Hematopoietic multipotent progenitor cell treated with erythropoietin and hydrocortisone succinate and interleukin-3 and kit ligand, for 6 days (in vitro differentiated cells): ENCODE measurements at regions not wholly inside any gene's neighbourhood (a gene's known extent, or its start where the extent isn't known, plus 50 kb on each side); places are given as distances from the start of the nearest gene placed in this dataset.

Source experiments
- DNase-seq: peaks from one replicate; pipeline ENCODE4 v3.0.0-alpha.2; 2015

GRCh38 chr16:65876624-65877023 is 489.9 kb upstream of the CDH5 start:
- no peak for DNase-seq

DNA sequence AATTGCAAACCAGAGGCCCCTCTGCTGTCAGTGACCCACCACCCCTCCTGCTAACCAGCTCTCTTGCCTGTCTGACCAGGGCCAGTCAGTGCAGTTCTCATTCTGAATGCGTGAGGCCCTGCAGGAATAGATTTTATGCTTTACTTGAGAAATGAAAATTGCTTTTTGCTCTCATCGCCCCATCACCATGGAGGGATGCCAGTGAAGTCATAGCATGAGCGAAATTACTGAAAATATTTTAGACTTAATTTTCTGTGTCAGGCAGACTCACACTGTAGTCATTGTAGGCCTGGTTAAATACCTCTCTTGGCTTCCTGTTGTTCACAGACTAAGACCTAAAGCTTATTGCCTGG is 490.5 kb upstream of the CDH5 start:
- no peak for DNase-seq

GRCh38 chr16:65875381-65876055 is 491.0 kb upstream of the CDH5 start:
- DNase-seq = no peak

DNA sequence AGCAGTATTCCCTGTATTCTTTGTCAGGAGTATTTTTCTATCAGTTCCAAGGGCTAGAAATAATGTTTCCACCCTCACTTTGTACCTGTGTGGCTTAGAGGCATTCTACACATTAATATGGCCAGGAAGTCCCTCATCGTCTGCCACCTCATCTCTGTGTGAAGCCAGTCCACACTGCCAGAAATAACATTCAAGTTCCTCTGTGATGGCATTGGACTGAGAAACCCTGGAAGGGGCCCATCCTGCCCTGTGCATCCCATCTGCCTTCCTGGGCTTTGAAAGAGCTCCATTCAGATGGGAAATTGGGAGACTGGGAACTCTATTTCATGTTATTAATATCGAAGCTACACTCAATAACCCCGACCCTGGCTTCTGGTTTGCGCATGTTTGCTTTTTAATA is 497.2 kb upstream of the CDH5 start:
- no peak for DNase-seq

DNA sequence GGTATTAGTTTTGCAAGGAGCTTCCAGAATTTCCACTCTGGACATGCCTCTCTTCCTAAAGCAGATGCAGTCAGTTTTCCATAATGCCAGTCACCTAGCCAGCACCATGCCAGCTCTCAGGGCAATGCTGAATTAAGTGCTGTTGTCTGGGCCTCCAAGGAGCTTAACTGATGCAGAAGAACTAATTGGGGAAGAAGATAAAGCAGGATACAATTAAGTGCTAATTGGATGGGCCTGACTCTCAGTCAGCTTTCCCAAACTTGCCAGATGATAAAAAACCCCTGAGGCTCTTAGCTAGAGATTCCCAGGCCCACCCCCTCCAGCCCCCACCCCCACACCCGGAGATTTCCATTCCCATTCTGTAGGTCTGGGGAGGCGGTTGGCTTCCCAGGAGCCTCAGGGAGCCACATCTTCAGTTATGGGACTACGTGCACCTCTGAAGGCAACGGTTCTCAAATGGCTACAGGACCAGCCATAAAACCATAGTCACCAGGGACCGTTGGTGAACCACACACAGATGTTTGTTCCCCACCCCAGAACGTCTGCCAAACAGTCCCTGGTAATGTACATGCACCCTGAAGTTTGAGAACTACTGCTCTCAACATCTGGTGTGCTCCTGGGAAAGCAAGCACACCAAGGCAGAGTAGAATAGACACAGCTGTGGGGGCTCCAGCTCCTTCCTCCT is 499.1 kb upstream of the CDH5 start:
- no peak for DNase-seq

DNA sequence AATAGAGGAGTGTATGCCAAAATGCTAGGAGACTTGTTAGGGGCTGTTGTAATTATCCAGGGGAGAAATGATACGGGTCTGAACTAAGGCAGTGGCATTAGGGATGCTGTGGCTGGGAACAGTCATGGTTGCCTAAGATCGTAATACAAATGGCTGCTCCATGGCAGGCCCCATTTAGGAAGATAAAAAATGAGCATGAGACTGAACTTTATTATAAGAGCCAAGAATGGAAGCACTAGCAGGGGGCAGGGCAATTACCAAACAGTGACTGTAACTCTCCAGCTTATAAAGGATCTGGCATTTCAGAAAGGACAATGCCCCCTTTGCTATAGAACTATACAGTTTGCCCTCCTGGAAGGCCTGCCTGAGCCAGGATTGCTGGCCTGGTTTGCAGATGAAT is 503.3 kb upstream of the CDH5 start:
- no peak for DNase-seq

DNA sequence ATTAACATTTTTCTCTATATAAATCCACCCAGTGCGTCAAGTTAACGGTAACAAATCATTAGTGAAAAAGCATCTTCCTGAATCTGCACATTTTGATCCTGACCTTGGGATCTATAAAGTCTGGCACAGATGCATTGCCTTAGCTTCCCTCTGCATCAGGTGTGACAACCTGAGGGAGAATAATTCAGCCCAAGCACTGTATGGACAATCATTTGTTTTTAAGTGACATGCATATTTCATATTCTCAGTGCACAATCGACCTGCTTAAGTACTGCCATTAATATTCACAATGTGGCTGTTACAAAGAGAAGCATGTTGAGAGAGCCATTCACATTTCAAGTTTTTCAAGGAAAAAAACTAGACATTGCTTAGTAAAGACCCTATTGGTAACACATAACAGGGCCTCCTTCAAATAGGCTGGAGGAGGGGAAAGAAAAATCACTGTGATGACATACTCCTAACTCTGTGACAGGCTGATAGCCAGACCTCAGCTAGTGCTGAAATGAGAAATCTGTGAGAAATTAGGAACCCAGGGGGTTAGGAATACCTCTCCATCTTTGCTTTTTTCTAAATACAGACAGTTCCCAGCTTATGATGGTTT is 505.3 kb upstream of the CDH5 start:
- DNase-seq = no peak

DNA sequence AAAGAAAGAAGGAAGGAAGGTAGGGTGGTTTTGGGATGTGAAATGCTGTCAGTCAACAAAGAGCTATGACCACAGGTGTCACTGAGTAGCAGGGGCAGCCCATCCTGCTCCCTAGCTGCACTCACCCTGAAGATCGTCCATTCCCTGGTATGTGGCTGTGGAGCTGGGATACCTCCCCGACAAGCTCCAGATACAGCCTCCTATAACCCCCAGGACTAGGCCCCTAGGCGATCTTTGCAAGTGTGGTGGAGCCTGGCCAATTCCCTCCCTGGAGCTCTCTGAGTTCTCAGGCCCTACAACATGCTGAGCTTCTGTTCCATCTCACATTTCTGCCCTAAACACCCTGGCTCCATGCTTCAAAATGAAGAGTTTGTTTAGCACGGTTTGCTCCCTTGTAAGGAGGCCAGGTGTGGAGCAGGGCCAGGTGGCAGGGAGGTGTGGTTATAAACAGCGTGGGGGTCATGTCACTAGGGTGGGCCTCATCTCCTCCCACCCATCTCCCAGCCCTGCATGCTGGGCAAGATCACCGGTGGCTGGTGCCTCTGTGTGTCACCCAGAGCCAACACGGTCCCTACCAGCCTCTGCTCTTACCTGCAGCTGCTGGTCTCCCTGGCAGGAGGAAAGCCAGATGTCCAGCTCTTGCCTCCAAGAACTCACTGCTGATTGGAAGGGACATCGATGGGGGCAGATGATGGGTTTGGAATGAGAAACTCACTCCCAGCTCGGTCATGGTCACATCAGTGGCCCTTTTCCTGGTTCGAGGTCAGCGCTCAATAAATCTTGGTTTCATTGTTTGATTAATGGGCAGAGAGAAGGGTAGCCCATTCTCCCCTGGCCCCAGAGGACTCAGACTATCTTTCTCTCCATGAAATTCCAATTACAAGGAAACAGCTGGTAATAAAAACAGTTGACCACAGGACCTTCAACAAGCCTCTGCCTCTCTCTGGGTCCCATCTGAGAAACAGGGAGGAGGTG is 511.0 kb upstream of the CDH5 start:
- DNase-seq = no peak

GRCh38 chr16:65846210-65846602 is 520.3 kb upstream of the CDH5 start:
- no peak for DNase-seq

DNA sequence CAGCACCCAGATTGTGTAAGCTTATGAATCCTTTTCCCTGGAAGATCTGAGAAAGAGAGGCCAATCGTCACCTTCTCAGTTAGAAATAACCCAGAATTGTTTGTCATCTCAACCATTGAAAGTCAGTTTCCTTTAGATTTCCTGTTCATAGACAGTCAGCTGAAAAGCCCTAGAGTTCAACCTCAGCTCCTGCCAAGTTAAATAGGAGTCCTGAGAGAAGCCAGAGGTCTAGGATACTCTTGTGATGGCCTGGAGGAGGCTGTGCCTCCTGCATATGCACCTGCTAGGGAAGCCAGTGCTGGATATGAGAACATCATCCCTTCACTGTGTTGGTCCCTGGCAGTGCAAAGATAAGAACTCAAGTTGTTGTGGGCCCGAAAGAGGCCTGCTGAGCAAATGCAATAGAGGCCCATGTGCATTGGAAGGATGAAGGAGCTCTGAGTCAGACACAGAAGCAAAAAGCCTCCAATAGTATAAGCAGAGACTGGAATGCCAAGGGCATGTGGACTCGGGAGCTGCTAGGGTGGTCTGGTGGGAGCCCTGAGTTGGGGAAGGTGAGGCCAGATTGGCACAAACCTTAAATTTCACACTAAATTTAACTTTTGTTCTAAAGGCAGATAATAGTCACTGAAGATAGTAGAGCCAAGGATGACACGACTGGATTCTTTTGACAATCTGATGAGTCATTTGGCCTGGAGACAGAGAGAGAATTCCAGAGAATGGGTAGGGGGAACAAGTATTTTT is 520.9 kb upstream of the CDH5 start:
- no peak for DNase-seq

DNA sequence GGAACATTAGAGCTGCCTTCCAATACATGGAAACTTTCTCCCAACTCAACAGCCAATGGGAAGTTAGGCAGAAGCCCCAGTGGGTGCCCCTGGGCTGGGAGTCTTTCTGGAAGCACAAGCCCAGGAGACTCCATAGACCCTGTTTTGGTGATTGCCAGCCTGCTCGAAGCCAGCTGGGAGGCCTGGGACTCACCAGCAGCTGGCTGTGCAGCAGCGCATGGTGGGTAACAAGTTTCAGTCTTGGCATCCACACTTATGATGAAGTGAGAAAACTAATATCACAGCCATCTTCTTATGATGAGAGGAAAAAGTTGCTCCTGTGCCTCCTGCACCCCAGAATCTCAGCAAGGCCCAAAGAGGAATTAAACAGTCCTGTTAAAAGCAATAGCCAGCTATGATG is 522.5 kb upstream of the CDH5 start:
- DNase-seq = no peak

DNA sequence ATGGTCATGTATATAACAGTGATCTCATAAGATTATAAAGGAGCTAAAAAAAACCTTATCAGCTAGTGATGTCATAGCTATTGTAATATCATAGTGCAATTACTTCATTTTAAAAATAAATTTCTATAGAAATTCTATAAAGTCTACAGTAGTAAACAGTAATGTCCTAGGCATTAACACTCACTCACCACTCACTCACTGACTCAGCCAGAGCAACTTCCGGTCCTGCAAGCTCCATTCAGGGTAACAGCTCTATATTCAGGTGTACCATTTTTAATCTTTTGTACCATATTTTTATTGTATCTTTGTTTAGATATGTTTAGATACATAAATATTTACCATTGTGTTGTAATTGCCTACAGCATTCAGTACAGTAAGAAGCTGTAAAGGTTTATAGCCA is 524.4 kb upstream of the CDH5 start:
- DNase-seq = no peak

DNA sequence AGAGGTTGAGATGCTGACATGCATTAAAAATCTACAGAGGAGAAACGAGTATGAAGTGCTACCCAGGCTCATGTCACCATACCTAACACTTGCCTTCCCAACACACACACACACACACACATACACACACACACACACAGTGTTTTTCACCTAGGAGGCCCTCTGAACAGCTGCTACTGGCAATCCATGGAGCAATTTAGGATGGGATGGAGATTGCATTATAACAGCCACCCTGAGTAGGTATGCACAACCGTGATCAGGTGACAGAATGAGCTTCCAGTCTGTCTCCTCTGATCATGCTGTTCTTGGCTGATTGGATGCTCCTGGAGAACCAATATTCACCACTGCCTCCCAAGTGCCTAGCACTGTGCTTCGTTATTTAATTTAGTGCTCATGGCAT is 528.5 kb upstream of the CDH5 start:
- no peak for DNase-seq

DNA sequence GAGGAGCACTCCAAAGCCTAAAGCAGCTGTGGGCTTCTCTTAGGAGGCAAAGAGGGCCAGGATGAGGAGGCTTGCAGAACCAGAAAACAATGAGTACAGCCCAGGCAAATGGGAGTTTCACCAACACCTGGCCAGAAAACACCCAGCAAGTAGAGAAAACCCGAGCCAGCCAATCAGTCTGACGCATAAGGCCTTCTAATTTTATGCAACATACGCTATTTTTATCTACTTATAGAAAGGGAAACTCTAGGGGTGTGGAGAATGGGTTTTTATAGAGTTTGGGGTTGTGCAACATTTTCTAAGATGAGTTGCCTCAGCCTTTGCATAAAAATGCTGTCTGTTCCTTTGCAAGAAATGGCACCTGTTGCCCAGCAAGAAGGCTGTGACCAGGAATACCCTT is 529.0 kb upstream of the CDH5 start:
- DNase-seq = no peak

GRCh38 chr16:65834688-65835087 is 531.8 kb upstream of the CDH5 start:
- no peak for DNase-seq

- DNase-seq = no peak
Observed at GRCh38 chr16:65833171-65833871, 533.2 kb upstream of the CDH5 start.

- DNase-seq = peak; percentile 5
Observed at GRCh38 chr16:65832679-65833078, 533.8 kb upstream of the CDH5 start.

DNA sequence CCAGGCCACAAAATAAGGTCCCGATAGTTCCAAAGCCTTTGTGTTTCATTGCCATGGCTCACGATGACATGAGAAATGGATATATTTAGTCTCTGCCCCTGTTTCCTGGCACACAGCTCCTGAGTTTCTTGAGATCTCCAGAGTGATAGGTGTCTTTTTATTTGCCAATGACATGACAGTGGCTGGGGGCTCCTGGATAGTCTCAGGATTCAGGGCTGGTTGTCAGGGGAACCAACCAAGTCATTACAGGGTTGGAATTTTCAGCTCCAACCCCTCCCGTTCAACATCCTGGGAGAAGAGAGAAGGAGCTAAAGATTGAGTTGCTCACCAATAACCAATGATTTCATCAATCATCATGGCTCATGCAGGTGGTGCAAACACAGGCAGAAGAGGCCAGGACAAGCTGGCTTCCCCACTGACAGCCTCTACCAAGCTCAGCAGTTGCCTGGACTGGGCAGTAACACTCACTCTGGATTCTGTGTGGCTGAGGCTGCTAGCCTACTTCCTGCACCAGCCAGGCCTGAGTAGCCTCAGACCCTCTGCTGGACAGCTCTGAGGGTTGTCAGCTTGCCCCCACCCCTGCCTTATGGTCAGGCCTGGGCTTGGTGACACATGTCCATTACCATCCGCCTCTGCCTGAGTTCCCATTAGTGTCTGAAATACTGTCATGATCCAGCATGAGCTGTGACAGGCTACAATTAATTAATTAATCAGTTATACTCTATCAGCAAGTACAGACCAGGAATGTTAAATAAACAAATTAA is 534.4 kb upstream of the CDH5 start:
- no peak for DNase-seq

DNA sequence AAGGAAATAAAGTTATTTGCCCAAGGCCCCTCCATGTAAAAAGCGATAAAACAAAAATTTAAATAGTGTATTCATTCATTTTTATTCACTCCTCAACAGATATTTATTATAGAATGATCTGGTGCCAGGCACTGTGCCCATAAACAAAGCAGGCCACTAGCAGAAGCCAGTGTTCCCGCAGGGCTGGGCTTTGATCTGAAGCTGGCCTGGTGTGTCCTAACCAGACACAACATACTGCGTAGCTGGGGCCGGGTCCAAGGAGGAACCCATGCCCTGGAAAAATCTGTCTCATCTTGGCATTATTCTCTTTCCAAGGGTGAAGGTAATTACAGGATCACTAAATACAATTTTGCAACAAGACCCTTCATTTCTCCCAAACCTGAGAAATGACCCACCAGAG is 537.4 kb upstream of the CDH5 start:
- no peak for DNase-seq

- no peak for DNase-seq
Observed at GRCh38 chr16:65828296-65828695, 538.2 kb upstream of the CDH5 start.

DNA sequence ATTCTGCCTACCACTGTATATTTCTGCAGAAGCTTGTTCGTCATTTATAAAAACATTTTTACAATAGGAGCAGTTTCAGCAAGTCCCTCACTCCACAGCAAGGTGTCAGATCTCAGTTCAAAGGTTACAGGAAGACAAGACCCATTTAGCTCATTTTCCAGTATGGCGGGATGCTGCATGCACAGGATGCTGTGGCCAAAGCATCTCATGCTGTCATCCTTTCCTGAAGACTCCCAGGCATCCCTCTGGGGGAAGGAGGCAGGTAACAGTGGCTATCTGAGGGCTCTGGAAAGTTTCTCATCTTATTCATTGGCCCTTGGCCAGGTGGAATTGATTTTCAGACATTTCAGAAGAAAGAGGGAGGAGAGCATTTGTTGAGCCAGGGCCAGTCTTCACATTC is 539.3 kb upstream of the CDH5 start:
- DNase-seq = no peak
